ENCODE measurements at regions not wholly inside any gene's neighbourhood (a gene's known extent, or its start where the extent isn't known, plus 50 kb on each side); places are given as distances from the start of the nearest gene placed in this dataset.

DNA sequence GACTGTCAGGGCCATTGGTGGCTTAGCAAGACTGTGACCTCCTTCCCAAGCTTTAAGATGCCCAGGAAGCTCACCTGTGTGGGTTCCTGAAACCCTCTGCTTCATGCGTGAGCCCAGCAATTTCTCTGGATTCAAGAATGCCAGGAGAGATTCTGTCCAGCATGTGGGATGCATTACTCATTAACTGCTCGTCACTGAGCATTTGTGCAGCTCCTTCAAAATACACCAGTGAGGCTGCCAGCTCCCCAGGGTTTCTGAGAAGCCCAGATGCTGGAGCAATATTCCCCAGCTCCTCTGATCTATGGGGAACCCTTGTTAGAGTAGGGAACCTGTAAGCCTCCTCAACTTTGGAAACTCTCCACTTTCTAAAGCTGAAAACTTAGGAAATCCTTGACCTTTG is 126.5 kb downstream of the CHST1 start:
- TF ChIP-seq EZH2phosphoT487 (IDR thresholded peaks at IDR 0.05; ENCODE audit: insufficient read depth, low read depth) (no peak), EZH2 (IDR thresholded peaks at IDR 0.05; ENCODE audit: insufficient read depth, poor library complexity, severe bottlenecking) (no peak)
- WGBS, 2 experiments (ENCODE audit: low coverage in 1 of 2, low lambda C conversion rate in 2 of 2, missing lambda C conversion rate in 2 of 2), result 0 to 3% methylated on average over 2 of the region's 2 CpGs
- no peak overlapping the region for H3K27ac ChIP-seq
- H3K79me2 ChIP-seq (ENCODE audit: insufficient read depth), result no peaks in the 10 kb centered on the region
- peak; percentile 38 for DNase-seq
- H3K9ac ChIP-seq, result no peak overlapping the region
- no peak overlapping the region for H2AFZ ChIP-seq
- no peak overlapping the region for H3K4me3 ChIP-seq
- no peaks in the 10 kb centered on the region for H3K9me2 ChIP-seq (ENCODE audit: insufficient read depth)
- in situ Hi-C loops (cut with MboI), result no loop called here
- no peak overlapping the region for H3K4me2 ChIP-seq (ENCODE audit: unreplicated experiment)
- no peaks in the 10 kb centered on the region for H3F3A ChIP-seq (ENCODE audit: insufficient read depth)
- peaks cover 5% of the 10 kb centered on the region; the same call in 1 of the 2 replicates for H3K27me3 ChIP-seq (replicated peaks; ENCODE audit: insufficient read depth)
- no peaks in the 10 kb centered on the region for H3K4me1 ChIP-seq (ENCODE audit: insufficient read depth)
- H4K20me1 ChIP-seq (ENCODE audit: insufficient read depth), result no peaks in the 10 kb centered on the region
- no peaks in the 10 kb centered on the region for H3K36me3 ChIP-seq (ENCODE audit: low read depth)
- H3K9me3 ChIP-seq (ENCODE audit: low read depth), result no peaks in the 10 kb centered on the region

DNA sequence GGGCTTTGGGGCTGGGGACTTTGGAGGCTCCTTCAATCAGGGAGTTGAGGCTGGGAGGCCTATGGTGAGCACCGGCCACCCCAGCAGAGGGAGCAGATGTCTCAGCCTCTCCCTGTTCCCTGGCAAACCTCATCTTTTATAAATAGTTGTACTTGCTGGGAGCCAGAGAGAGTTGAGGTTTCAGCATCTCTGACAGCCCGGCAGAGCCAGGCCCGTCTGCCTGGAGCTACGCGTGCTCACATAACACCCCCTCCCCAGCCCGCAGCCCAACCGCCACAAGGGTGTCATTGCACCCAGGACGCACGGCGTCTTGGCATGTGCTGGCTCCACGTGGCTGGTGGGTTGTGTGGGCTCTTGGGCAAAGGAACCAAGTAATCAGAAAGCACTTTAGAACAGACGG is 127.1 kb downstream of the CHST1 start:
- WGBS, 2 experiments (ENCODE audit: low coverage in 1 of 2, low lambda C conversion rate in 2 of 2, missing lambda C conversion rate in 2 of 2), result 1 to 4% methylated on average over 12 of the region's 12 CpGs
- no peak overlapping the region for H3K27ac ChIP-seq
- TF ChIP-seq EZH2 (IDR thresholded peaks at IDR 0.05; ENCODE audit: insufficient read depth, poor library complexity, severe bottlenecking) (no peak), EZH2phosphoT487 (IDR thresholded peaks at IDR 0.05; ENCODE audit: insufficient read depth, low read depth) (no peak)
- no peak overlapping the region for H2AFZ ChIP-seq
- no peaks in the 10 kb centered on the region for H3K9me2 ChIP-seq (ENCODE audit: insufficient read depth)
- H3K4me1 ChIP-seq (ENCODE audit: insufficient read depth), result no peaks in the 10 kb centered on the region
- peaks cover 5% of the 10 kb centered on the region; the same call in 1 of the 2 replicates for H3K27me3 ChIP-seq (replicated peaks; ENCODE audit: insufficient read depth)
- H3F3A ChIP-seq (ENCODE audit: insufficient read depth), result no peaks in the 10 kb centered on the region
- DNase-seq, result no peak
- no peaks in the 10 kb centered on the region for H3K36me3 ChIP-seq (ENCODE audit: low read depth)
- H4K20me1 ChIP-seq (ENCODE audit: insufficient read depth), result no peaks in the 10 kb centered on the region
- no peak overlapping the region for H3K4me2 ChIP-seq (ENCODE audit: unreplicated experiment)
- H3K4me3 ChIP-seq, result no peak overlapping the region
- no peak overlapping the region for H3K9ac ChIP-seq
- in situ Hi-C loops (cut with MboI), result no loop called here
- no peaks in the 10 kb centered on the region for H3K9me3 ChIP-seq (ENCODE audit: low read depth)
- no peaks in the 10 kb centered on the region for H3K79me2 ChIP-seq (ENCODE audit: insufficient read depth)

DNA sequence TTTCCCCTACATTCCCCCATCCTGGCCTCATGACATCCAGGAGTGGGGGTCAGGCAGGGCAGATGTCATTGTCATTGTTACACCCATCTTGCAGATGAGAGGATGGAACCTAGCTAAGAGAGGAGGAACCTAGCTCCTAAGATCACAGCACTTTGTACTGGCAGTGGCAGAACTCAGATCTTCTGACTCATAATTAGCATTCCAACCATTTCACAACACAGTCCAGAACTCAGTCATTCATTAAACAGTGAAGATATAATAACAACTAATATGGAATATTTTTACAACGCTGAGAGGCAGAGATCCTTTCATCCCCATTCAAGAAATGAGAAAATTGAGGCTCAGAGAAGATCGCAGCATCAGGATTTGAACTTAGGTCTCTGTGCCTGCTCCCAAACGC is 127.8 kb downstream of the CHST1 start:
- TF ChIP-seq EZH2 (IDR thresholded peaks at IDR 0.05; ENCODE audit: insufficient read depth, poor library complexity, severe bottlenecking) (no peak), EZH2phosphoT487 (IDR thresholded peaks at IDR 0.05; ENCODE audit: insufficient read depth, low read depth) (no peak)
- no peak overlapping the region for H3K4me3 ChIP-seq
- WGBS, 2 experiments (ENCODE audit: low coverage in 1 of 2, low lambda C conversion rate in 2 of 2, missing lambda C conversion rate in 2 of 2), result 3 to 8% methylated on average over 3 of the region's 3 CpGs
- no peaks in the 10 kb centered on the region for H3K79me2 ChIP-seq (ENCODE audit: insufficient read depth)
- H3K4me2 ChIP-seq (ENCODE audit: unreplicated experiment), result no peak overlapping the region
- no peaks in the 10 kb centered on the region for H3K9me2 ChIP-seq (ENCODE audit: insufficient read depth)
- H3K27me3 ChIP-seq (replicated peaks; ENCODE audit: insufficient read depth), result peaks cover 5% of the 10 kb centered on the region; the same call in 1 of the 2 replicates
- H3F3A ChIP-seq (ENCODE audit: insufficient read depth), result no peaks in the 10 kb centered on the region
- H3K27ac ChIP-seq, result no peak overlapping the region
- no peaks in the 10 kb centered on the region for H3K4me1 ChIP-seq (ENCODE audit: insufficient read depth)
- no peak overlapping the region for H3K9ac ChIP-seq
- H3K9me3 ChIP-seq (ENCODE audit: low read depth), result no peaks in the 10 kb centered on the region
- H3K36me3 ChIP-seq (ENCODE audit: low read depth), result no peaks in the 10 kb centered on the region
- no peaks in the 10 kb centered on the region for H4K20me1 ChIP-seq (ENCODE audit: insufficient read depth)
- H2AFZ ChIP-seq, result no peak overlapping the region
- DNase-seq, result peak; percentile 49
- in situ Hi-C loops (cut with MboI), result no loop called here

- DNase-seq, result no peak
- H3K4me1 ChIP-seq (ENCODE audit: insufficient read depth), result no peaks in the 10 kb centered on the region
- H4K20me1 ChIP-seq (ENCODE audit: insufficient read depth), result no peaks in the 10 kb centered on the region
- no peak overlapping the region for H3K4me2 ChIP-seq (ENCODE audit: unreplicated experiment)
- H3K36me3 ChIP-seq (ENCODE audit: low read depth), result no peaks in the 10 kb centered on the region
- in situ Hi-C loops (cut with MboI), result no loop called here
- peaks cover 5% of the 10 kb centered on the region; the same call in 1 of the 2 replicates for H3K27me3 ChIP-seq (replicated peaks; ENCODE audit: insufficient read depth)
- H3K79me2 ChIP-seq (ENCODE audit: insufficient read depth), result no peaks in the 10 kb centered on the region
- TF ChIP-seq EZH2phosphoT487 (IDR thresholded peaks at IDR 0.05; ENCODE audit: insufficient read depth, low read depth), result no peak
- TF ChIP-seq EZH2 (IDR thresholded peaks at IDR 0.05; ENCODE audit: insufficient read depth, poor library complexity, severe bottlenecking), result no peak
- H3K9me2 ChIP-seq (ENCODE audit: insufficient read depth), result no peaks in the 10 kb centered on the region
- H3K4me3 ChIP-seq, result no peak overlapping the region
- no peak overlapping the region for H3K27ac ChIP-seq
- no peak overlapping the region for H2AFZ ChIP-seq
- 14 to 19% methylated on average over 1 of the region's 1 CpG for WGBS, 2 experiments (ENCODE audit: low coverage in 1 of 2, low lambda C conversion rate in 2 of 2, missing lambda C conversion rate in 2 of 2)
- no peak overlapping the region for H3K9ac ChIP-seq
- H3K9me3 ChIP-seq (ENCODE audit: low read depth), result no peaks in the 10 kb centered on the region
- no peaks in the 10 kb centered on the region for H3F3A ChIP-seq (ENCODE audit: insufficient read depth)
Observed at GRCh38 chr11:45535033-45535432, 130.4 kb downstream of the CHST1 start.

DNA sequence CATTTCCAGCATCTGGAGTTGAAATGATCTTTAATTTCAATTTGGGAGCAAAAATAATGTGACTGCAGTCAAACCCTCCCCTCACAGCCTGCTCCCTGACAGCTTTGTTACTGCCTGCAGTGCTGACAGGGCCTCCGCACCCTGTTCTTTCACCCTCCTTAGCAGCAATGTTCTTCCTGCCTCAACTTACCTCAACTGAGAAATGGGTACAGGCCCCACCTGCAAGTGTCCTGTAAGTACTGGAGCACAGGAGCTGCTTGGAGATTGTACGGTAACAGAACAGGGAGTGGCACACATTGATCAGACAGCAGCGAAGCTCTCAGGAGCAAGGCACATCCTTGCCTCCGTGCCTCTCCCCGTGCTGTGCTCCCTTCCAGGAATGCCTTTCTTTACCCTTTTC is 131.3 kb downstream of the CHST1 start:
- Histone ChIP-seq H3K4me2 (ENCODE audit: unreplicated experiment) (no peak overlapping the region), H3K9me2 (ENCODE audit: insufficient read depth) (no peaks in the 10 kb centered on the region), H3K4me3 (no peak overlapping the region), H3K27ac (no peak overlapping the region), H3K9ac (no peak overlapping the region), H3K4me1 (ENCODE audit: insufficient read depth) (no peaks in the 10 kb centered on the region), H3K79me2 (ENCODE audit: insufficient read depth) (no peaks in the 10 kb centered on the region), H3K27me3 (replicated peaks; ENCODE audit: insufficient read depth) (peaks cover 5% of the 10 kb centered on the region; the same call in 1 of the 2 replicates), H3K9me3 (ENCODE audit: low read depth) (no peaks in the 10 kb centered on the region), H4K20me1 (ENCODE audit: insufficient read depth) (no peaks in the 10 kb centered on the region), H3K36me3 (ENCODE audit: low read depth) (no peaks in the 10 kb centered on the region), H2AFZ (no peak overlapping the region), H3F3A (ENCODE audit: insufficient read depth) (no peaks in the 10 kb centered on the region)
- TF ChIP-seq EZH2 (IDR thresholded peaks at IDR 0.05; ENCODE audit: insufficient read depth, poor library complexity, severe bottlenecking) (no peak), EZH2phosphoT487 (IDR thresholded peaks at IDR 0.05; ENCODE audit: insufficient read depth, low read depth) (no peak)
- in situ Hi-C loops (cut with MboI), result no loop called here
- 67 to 68% methylated on average over 5 of the region's 5 CpGs for WGBS, 2 experiments (ENCODE audit: low coverage in 1 of 2, low lambda C conversion rate in 2 of 2, missing lambda C conversion rate in 2 of 2)
- no peak for DNase-seq

Measured in GM23248 (cell line).